Esophagus muscularis mucosa (tissue), 3 donors: ENCODE measurements at regions not wholly inside any gene's neighbourhood (a gene's known extent, or its start where the extent isn't known, plus 50 kb on each side); places are given as distances from the start of the nearest gene placed in this dataset.

Experiments
- CTCF ChIP-seq, 3 experiments: fragments of 200-600 bp in 2 of 3; fragments of 450-650 bp in 1 of 3; sonication (generic) in 2 of 3; IDR thresholded peaks; one replicate each; pipeline ENCODE4 v1.5.1; 2017 to 2019; ENCODE audit warnings: antibody characterized with exemption in 3 of 3, mild to moderate bottlenecking in 2 of 3, moderate library complexity in 1 of 3
- POLR2A ChIP-seq: fragments of 450-650 bp; IDR thresholded peaks from one replicate; pipeline ENCODE4 v1.6.1; 2017; ENCODE audit warnings: antibody characterized with exemption, moderate library complexity, mild to moderate bottlenecking, low read depth

- TF ChIP-seq POLR2A: no peak
- TF ChIP-seq CTCF (IDR thresholded peaks at IDR 0.05): no peak
These were observed 98.2 kb downstream of the AXIN2 start for GRCh38 chr17:65463242-65463641.
